ENCODE measurements at regions not wholly inside any gene's neighbourhood (a gene's known extent, or its start where the extent isn't known, plus 50 kb on each side); places are given as distances from the start of the nearest gene placed in this dataset.

- Histone ChIP-seq H3K27me3 (ENCODE audit: control insufficient read depth in 2 of 2, insufficient read depth in 2 of 2, low read length in 2 of 2) (no peaks in the 10 kb centered on the region), H2AFZ (ENCODE audit: low read depth, low read length) (no peak overlapping the region), H3K9ac (replicated peaks; ENCODE audit: extremely low read depth, insufficient read depth, low read length) (no peak overlapping the region), H3K4me3 (replicated peaks in 1 of 3; ENCODE audit: insufficient read depth in 1 of 3, low read depth in 1 of 3, low read length in 3 of 3) (no peak overlapping the region), H4K20me1 (replicated peaks; ENCODE audit: control insufficient read depth, extremely low read depth, insufficient read depth, low read length) (no peaks in the 10 kb centered on the region), H3K27ac (ENCODE audit: insufficient read depth, low read depth, low read length) (no peak overlapping the region), H3K9me3 (replicated peaks; ENCODE audit: control insufficient read depth, insufficient read depth, low read length) (peaks cover 2% of the 10 kb centered on the region), H3K9me1 (replicated peaks; ENCODE audit: control insufficient read depth, extremely low read depth, insufficient read depth, low read length) (no peaks in the 10 kb centered on the region), H3K36me3 (ENCODE audit: control insufficient read depth in 2 of 2, extremely low read depth in 1 of 2, insufficient read depth in 2 of 2, low read length in 2 of 2) (no peaks in the 10 kb centered on the region), H3K4me1 (ENCODE audit: control insufficient read depth, extremely low read depth, insufficient read depth, low read length) (no peaks in the 10 kb centered on the region), H3K4me2 (ENCODE audit: insufficient read depth, low read length) (no peak overlapping the region), H3K79me2 (ENCODE audit: control insufficient read depth, insufficient read depth, low read length) (no peaks in the 10 kb centered on the region)
- BruUV-seq (replicated peaks), result no TSS peak
- CTCF ChIA-PET, result no interaction called here
- no peak for DNase-seq (ENCODE audit: low read depth, low spot score)
- POLR2A ChIA-PET, result no interaction called here
- no peak for FAIRE-seq
- intact Hi-C loops (cut with micrococcal nuclease), result no loop called here
- dilution Hi-C loops (cut with MboI; ENCODE audit: extremely low pct_ligation_motif_present, low sequenced_read_pairs), result no loop called here
- TF ChIP-seq CTCF (IDR thresholded peaks at IDR 0.05; ENCODE audit: extremely low read depth in 1 of 2, insufficient read depth in 1 of 2, low read depth in 1 of 2, low read length in 2 of 2) (no peak), POLR2AphosphoS5 (IDR thresholded peaks at IDR 0.05; ENCODE audit: insufficient read depth, low read depth, low read length) (no peak), FOS (IDR thresholded peaks at IDR 0.05; ENCODE audit: borderline replicate concordance, insufficient read depth, low read length) (no peak), MYC (IDR thresholded peaks at IDR 0.05; ENCODE audit: low read depth, low read length) (no peak), MAX (IDR thresholded peaks at IDR 0.05; ENCODE audit: insufficient read depth, insufficient read length) (no peak), JUN (IDR thresholded peaks at IDR 0.05; ENCODE audit: borderline replicate concordance, insufficient read depth, insufficient read length, low read depth) (no peak), GATA2 (IDR thresholded peaks at IDR 0.05; ENCODE audit: insufficient read depth, insufficient read length, low read depth, low read length) (no peak), POLR2A (IDR thresholded peaks at IDR 0.05; ENCODE audit: low read depth, low read length) (no peak), EZH2 (IDR thresholded peaks at IDR 0.05; ENCODE audit: borderline replicate concordance, low read depth, low read length, severe bottlenecking) (no peak)
These were observed 1093.3 kb upstream of the CDH6 start for GRCh38 chr5:30100148-30100713.

Measured in endothelial cell of umbilical vein (primary cell).